NT2/D1 (cell line): ENCODE measurements at regions not wholly inside any gene's neighbourhood (a gene's known extent, or its start where the extent isn't known, plus 50 kb on each side); places are given as distances from the start of the nearest gene placed in this dataset.

Source experiments
- SUZ12 ChIP-seq: IDR thresholded peaks from 2 replicates; pipeline ENCODE4 v1.6.1; 2011; ENCODE audit not compliant: insufficient read length, insufficient read depth; ENCODE audit errors: extremely low read depth
- YY1 ChIP-seq: IDR thresholded peaks from 2 replicates; pipeline ENCODE4 v1.6.1; 2011; ENCODE audit not compliant: insufficient read length, insufficient read depth

- TF ChIP-seq YY1 (no peak), SUZ12 (no peak)
Measured at GRCh38 chr6:21931641-21932335, 338.2 kb downstream of the SOX4 start.
